T-helper 1 cell treated with Interleukin-12 subunit alpha and Interleukin-12 subunit beta and Interleukin-4 antibody, amounts not matched to agents 30 μg/mL and 1 μg/mL, for 36 hours (primary cell): ENCODE measurements at regions not wholly inside any gene's neighbourhood (a gene's known extent, or its start where the extent isn't known, plus 50 kb on each side); places are given as distances from the start of the nearest gene placed in this dataset.
"Not testable (repeated sequence)": the region's sequence is repeated elsewhere in the genome, so short reads cannot be mapped to it uniquely, and the experiment has no call there.

Experiments used
- H3K27ac Mint-ChIP-seq: one replicate; pipeline ENCODE4 v1.8.0; 2021; ENCODE audit warnings: mild to moderate bottlenecking, mixed read lengths
- H3K27me3 Mint-ChIP-seq: one replicate; pipeline ENCODE4 v1.8.0; 2021; ENCODE audit warnings: low read depth, mixed read lengths
- H3K36me3 Mint-ChIP-seq: one replicate; pipeline ENCODE4 v1.8.0; 2021; ENCODE audit warnings: low read depth, mixed read lengths
- H3K4me1 Mint-ChIP-seq: one replicate; pipeline ENCODE4 v1.8.0; 2021; ENCODE audit warnings: low read depth, mixed read lengths
- H3K4me3 Mint-ChIP-seq: one replicate; pipeline ENCODE4 v1.8.0; 2021; ENCODE audit warnings: mild to moderate bottlenecking, moderate library complexity, mixed read lengths
- H3K9me3 Mint-ChIP-seq: one replicate; pipeline ENCODE4 v1.8.0; 2021; ENCODE audit warnings: mixed read lengths

DNA sequence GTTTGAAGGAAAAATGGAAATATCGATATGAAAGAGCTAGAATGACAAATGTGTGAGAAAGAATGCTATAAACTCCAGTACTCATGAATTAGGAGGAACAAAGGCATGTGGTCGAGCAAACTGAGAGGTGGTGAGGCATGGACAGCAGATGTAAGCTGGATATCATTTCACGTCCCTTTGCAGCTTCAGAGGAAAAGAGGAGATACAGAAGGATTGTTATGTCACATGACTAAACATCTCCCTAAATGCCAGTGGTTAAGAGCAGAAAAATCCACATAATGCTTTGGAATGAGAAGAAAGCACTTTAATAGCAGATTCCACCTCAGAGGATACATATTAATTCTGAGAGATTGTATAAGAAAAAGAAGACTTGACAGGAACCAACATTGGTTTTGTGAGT, 248.7 kb downstream of the ZIC4 start:
- H3K27ac Mint-ChIP-seq = no peak overlapping the region
- H3K4me1 Mint-ChIP-seq = no peaks in the 10 kb centered on the region
- H3K9me3 Mint-ChIP-seq = peaks cover 3% of the 10 kb centered on the region
- no peak overlapping the region for H3K4me3 Mint-ChIP-seq
- H3K36me3 Mint-ChIP-seq = no peaks in the 10 kb centered on the region
- H3K27me3 Mint-ChIP-seq = no peaks in the 10 kb centered on the region

DNA sequence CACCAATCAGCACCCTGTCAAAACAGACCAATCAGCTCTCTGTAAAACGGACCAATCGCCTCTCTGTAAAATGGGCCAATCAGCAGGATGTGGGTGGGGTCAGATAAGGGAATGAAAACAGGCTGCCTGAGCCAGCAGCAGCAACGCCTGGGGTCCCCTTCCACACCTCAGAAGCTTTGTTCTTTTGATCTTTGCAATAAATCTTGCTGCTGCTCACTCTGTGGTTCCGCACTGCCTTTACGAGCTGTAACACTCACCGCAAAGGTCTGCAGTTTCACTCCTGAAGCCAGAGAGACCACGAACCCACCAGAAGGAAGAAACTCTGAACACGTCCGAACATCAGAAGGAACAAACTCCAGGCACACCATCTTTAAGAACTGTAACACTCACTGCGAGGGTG, 251.4 kb downstream of the ZIC4 start:
- H3K4me3 Mint-ChIP-seq, H3K9me3 Mint-ChIP-seq, H3K4me1 Mint-ChIP-seq, H3K27me3 Mint-ChIP-seq, H3K36me3 Mint-ChIP-seq, H3K27ac Mint-ChIP-seq: not testable (repeated sequence)

DNA sequence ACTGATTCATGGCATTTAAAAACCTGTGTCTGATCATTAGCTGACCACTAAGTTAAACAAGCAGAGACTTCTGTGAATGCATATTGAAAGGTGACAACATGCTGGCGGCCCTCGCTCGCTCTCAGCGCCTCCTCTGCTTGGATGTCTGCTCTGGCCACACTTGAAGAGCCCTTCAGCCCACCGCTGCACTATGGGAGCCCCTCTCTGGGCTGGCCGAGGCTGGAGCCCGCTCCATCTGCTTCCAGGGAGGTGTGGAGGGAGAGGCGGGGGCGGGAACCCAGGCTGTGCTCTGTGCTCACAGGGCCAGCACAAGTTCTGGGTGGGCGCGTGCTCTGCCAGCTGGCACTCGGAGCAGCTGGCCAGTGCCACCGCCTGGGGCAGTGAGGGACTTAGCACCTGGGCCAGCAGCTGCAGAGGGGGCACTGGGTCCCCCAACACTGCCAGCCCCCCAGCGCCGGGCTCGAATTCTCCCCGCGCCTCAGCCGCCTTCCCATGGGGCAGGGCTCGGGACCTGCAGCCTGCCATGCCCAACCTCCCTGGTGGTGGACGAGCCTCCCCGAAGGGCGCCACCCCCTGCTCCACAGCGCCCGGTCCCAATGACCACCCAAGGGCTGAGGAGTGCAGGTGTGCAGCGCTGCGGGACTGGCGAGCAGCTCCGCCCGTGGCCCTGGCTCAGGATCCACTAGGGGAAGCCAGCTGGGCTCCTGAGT, 252.4 kb downstream of the ZIC4 start:
- no peak overlapping the region for H3K4me3 Mint-ChIP-seq
- no peak overlapping the region for H3K27ac Mint-ChIP-seq
- peaks cover 3% of the 10 kb centered on the region for H3K9me3 Mint-ChIP-seq
- no peaks in the 10 kb centered on the region for H3K27me3 Mint-ChIP-seq
- no peaks in the 10 kb centered on the region for H3K4me1 Mint-ChIP-seq
- H3K36me3 Mint-ChIP-seq = no peaks in the 10 kb centered on the region

DNA sequence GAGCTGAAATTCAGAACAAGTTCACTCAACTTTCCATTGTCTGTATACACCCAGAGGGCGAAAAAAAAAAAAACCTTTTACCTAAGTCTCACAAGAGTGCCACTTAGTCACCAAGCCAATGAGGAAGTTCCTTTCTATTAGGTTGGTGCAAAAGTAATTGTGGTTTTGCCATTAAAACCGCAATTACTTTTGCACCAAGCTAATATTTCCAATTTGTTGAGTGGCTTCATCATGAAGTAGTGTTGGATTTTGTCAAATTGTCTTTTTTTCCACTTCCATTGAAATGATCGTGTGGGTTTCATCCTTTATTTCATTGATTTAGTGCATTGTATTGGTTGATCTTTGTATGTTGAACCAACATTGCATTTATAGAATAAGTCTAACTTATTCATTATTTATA, 253.9 kb downstream of the ZIC4 start:
- Mint-ChIP-seq H3K4me1 (no peaks in the 10 kb centered on the region), H3K27ac (no peak overlapping the region), H3K36me3 (no peaks in the 10 kb centered on the region), H3K27me3 (no peaks in the 10 kb centered on the region), H3K9me3 (peaks cover 7% of the 10 kb centered on the region), H3K4me3 (no peak overlapping the region)

DNA sequence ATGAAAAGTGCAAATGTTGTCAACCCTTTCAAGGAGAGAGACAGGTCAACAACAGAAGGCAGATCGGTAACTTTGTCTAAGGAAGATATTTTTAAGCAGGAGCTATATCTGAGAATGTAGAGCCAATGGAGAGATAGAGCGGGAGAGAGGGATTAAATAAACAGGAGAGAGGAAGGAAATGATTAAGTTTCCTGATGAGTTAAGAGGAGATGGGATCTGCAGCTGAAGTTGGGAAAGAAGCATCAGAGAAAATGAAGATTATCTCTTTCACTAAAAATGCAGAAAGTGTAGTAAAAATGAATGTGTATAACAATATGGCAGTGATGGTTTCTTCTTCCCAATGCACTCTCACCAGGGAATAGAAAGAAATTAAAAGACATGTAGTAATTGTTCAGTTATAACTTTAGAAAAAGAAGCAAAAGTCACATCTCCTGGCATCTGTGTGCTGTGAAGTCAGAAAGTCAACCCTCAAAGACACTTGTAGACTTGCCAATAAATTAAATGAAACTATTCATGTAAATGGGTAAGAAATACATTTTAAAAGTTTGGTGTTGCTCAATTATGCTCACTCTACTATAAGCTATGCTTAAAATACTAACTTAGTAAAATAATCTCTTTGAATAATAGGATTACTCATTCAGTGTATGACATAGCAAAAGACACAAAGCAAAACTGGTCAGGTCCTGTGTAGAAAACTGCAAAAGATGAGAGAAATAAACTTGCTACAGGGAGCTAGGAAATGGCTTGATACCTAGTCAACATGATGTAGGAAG, 264.6 kb downstream of the ZIC4 start:
- no peaks in the 10 kb centered on the region for H3K27me3 Mint-ChIP-seq
- H3K27ac Mint-ChIP-seq = no peak overlapping the region
- no peaks in the 10 kb centered on the region for H3K9me3 Mint-ChIP-seq
- no peak overlapping the region for H3K4me3 Mint-ChIP-seq
- no peaks in the 10 kb centered on the region for H3K4me1 Mint-ChIP-seq
- no peaks in the 10 kb centered on the region for H3K36me3 Mint-ChIP-seq

DNA sequence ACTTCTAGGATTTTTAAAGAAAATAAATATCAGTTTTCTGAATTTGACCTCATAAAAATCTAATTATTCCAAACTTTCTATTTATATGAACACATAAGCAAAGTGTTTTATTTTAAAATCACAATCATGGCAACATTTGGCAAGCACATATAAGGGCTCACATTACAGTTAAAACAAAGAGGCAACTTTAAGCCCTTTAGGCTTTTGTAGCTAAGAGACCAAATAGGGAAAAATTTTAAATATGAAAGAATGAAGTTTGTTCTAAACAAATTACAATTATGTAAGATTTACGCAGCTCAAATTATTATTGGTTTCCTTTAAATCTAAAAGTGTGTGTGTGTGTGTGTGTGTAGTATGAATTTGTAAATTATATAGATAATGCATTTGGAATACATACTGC, 267.0 kb downstream of the ZIC4 start:
- no peaks in the 10 kb centered on the region for H3K4me1 Mint-ChIP-seq
- no peaks in the 10 kb centered on the region for H3K27me3 Mint-ChIP-seq
- H3K27ac Mint-ChIP-seq = no peak overlapping the region
- no peaks in the 10 kb centered on the region for H3K36me3 Mint-ChIP-seq
- no peak overlapping the region for H3K4me3 Mint-ChIP-seq
- H3K9me3 Mint-ChIP-seq = peaks cover 2% of the 10 kb centered on the region

DNA sequence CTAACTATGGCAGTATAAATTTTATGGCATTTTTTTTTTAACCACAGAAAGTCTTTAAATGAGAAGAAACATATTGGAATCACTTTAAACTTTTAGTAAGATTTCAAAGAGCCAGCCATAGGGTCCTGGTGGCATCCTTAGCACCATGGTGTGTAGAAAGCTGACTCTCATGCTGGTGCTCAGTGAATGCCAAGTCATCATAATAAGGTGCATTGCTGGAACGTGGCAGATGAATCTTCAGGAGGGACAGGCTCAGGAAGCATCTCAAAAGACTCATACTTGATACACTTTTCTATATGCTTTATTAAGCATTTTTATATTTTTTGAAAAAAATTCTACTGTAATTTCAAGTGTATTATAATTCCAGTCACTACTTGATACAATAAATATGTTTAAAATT, 274.2 kb downstream of the ZIC4 start:
- no peak overlapping the region for H3K27ac Mint-ChIP-seq
- no peaks in the 10 kb centered on the region for H3K27me3 Mint-ChIP-seq

DNA sequence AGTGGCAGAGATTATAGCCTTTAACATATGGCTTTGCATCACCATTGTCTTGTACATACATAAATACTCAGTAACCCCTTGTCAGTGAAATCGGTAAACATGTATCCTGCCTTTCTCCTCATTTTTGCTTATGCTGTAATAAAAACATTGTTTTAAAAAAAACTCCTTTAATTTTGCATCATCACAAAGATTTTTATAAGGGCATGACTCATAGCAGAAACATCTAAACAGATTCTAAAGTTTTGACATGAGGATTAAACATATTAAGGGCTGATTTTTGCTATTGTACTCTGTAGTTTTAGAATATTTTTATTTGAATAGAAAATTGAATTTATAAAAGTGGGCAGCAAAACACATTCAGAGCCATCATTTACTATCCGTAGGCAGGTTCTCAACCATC, 275.9 kb downstream of the ZIC4 start:
- Mint-ChIP-seq H3K4me1 (no peaks in the 10 kb centered on the region), H3K4me3 (no peak overlapping the region), H3K36me3 (no peaks in the 10 kb centered on the region), H3K27ac (no peak overlapping the region), H3K27me3 (no peaks in the 10 kb centered on the region), H3K9me3 (peaks cover 8% of the 10 kb centered on the region)

More for the DNA sequence above, 274.2 kb downstream of the ZIC4 start:
- no peak overlapping the region for H3K4me3 Mint-ChIP-seq
- H3K36me3 Mint-ChIP-seq = no peaks in the 10 kb centered on the region
- H3K4me1 Mint-ChIP-seq = no peaks in the 10 kb centered on the region
- peaks cover 11% of the 10 kb centered on the region for H3K9me3 Mint-ChIP-seq

DNA sequence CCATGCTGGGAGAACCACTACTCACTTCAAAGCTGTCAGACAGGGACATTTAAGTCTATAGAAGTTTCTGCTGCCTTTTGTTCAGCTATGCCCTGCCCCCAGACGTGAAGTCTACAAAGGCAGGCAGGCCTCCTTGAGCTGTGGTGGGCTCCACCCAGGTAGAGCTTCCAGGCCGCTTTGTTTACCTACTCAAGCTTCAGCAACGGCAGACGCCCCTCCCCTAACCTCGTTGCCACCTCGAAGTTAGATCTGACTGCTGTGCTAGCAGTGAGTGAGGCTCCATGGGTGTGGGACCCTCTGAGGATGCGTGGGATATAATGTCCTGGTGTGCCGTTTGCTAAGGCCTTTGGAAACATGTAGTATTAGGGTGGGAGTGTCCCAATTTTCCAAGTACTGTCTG, 276.7 kb downstream of the ZIC4 start:
- peaks cover 8% of the 10 kb centered on the region for H3K9me3 Mint-ChIP-seq
- H3K4me1 Mint-ChIP-seq = no peaks in the 10 kb centered on the region
- no peaks in the 10 kb centered on the region for H3K36me3 Mint-ChIP-seq
- no peaks in the 10 kb centered on the region for H3K27me3 Mint-ChIP-seq
- H3K4me3 Mint-ChIP-seq = no peak overlapping the region
- no peak overlapping the region for H3K27ac Mint-ChIP-seq

DNA sequence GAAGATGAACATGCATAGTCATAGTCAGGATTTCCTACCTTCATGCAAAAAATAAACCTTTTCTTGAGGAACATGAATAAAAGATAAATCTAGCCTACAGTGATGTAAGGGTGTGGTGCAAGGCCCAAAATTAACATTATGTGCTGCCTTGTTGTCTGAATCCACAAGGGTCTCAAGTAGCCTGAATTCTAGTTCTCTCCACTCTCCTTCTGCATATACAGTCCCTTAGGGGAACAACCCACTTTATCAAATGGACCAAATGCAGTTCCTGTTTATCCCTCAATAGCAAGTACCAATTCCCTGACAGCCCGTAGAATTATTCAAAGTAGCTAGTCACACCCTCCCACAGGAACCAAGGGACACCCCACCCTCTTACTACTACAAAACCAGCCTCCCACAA, 284.0 kb downstream of the ZIC4 start:
- no peaks in the 10 kb centered on the region for H3K4me1 Mint-ChIP-seq
- no peak overlapping the region for H3K27ac Mint-ChIP-seq
- no peak overlapping the region for H3K4me3 Mint-ChIP-seq
- no peaks in the 10 kb centered on the region for H3K27me3 Mint-ChIP-seq
- H3K9me3 Mint-ChIP-seq = no peaks in the 10 kb centered on the region
- no peaks in the 10 kb centered on the region for H3K36me3 Mint-ChIP-seq

DNA sequence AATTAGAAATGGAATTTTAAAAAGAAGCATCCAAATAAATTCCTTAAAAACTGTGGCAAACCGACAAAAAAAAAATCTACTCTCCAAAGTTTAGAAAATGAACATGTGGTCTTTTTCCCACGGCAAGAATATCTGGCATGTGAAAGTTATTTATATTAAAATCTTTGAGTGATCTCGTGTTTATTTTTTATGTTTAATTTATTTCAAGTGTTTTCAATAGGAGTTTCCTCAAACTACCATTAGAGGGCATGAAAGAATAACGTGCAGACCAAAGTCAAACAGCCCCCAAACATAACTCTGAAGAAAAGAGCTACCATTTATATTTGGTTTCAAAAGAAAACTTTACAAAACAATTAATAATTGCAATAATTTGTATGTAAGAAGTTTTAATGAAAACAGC, 286.4 kb downstream of the ZIC4 start:
- no peaks in the 10 kb centered on the region for H3K4me1 Mint-ChIP-seq
- no peaks in the 10 kb centered on the region for H3K36me3 Mint-ChIP-seq
- H3K27ac Mint-ChIP-seq = no peak overlapping the region
- H3K9me3 Mint-ChIP-seq = no peaks in the 10 kb centered on the region
- H3K27me3 Mint-ChIP-seq = no peaks in the 10 kb centered on the region
- H3K4me3 Mint-ChIP-seq = no peak overlapping the region

DNA sequence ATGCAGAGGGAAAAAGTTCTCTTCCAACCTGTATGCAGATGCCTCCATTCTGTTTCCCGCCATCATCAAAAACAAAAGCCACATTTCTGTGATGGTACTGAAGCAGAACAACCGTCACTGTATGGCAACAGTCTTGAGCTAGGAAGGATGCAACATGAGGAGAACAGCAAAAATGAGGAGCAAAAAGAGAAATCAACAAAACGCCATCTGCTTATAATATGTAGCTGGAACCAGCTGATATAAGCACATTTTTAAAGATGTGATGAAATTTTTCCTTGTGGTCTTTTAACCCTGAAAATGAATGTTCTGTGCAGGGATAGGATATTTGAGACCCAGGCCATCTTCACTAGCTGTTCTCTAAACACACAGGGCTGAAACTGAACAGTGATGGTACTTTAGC, 287.0 kb downstream of the ZIC4 start:
- Mint-ChIP-seq H3K4me3 (no peak overlapping the region), H3K27me3 (no peaks in the 10 kb centered on the region), H3K36me3 (no peaks in the 10 kb centered on the region), H3K9me3 (no peaks in the 10 kb centered on the region), H3K27ac (no peak overlapping the region), H3K4me1 (no peaks in the 10 kb centered on the region)

DNA sequence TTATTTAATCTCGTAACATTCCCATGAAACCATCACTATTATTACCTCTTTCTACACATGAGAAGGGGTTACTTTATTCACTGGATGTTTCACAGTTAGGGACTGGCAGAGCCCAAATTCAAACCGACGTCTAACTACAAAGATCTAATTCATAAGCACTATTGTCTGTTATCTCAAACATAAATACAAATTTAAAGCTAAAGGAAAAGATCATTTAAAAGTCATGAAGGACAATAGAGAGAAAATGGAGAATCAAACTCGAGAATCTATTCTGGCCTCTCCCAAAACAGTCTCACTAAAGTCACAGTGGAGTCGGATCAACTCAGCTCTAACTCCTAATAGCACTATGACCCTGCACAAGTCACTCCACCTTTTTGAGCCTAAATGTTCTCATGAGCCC, 287.7 kb downstream of the ZIC4 start:
- H3K27ac Mint-ChIP-seq = no peak overlapping the region
- H3K9me3 Mint-ChIP-seq = no peaks in the 10 kb centered on the region
- no peaks in the 10 kb centered on the region for H3K4me1 Mint-ChIP-seq
- no peaks in the 10 kb centered on the region for H3K27me3 Mint-ChIP-seq
- no peak overlapping the region for H3K4me3 Mint-ChIP-seq
- no peaks in the 10 kb centered on the region for H3K36me3 Mint-ChIP-seq

DNA sequence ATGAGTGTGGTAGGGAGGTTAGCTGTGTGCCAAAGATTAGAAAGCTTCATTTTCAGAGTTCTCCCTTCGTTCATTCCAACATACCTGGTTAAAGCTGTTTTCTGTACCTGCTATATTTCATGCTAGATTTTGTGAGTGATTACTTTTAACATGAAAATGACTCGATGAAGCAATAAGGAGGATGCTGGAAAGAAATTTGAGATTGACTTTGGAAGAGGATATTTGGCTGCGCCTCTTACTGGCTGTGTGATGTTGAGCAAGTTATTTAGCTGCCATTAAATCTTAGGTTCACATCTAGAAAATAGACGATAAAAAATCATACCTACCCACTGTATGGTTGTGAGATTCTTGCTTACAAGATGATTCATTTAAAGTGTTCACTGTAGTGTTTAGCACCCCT, 288.7 kb downstream of the ZIC4 start:
- no peaks in the 10 kb centered on the region for H3K36me3 Mint-ChIP-seq
- no peak overlapping the region for H3K4me3 Mint-ChIP-seq
- H3K9me3 Mint-ChIP-seq = no peaks in the 10 kb centered on the region
- H3K27me3 Mint-ChIP-seq = no peaks in the 10 kb centered on the region
- H3K27ac Mint-ChIP-seq = no peak overlapping the region
- no peaks in the 10 kb centered on the region for H3K4me1 Mint-ChIP-seq

DNA sequence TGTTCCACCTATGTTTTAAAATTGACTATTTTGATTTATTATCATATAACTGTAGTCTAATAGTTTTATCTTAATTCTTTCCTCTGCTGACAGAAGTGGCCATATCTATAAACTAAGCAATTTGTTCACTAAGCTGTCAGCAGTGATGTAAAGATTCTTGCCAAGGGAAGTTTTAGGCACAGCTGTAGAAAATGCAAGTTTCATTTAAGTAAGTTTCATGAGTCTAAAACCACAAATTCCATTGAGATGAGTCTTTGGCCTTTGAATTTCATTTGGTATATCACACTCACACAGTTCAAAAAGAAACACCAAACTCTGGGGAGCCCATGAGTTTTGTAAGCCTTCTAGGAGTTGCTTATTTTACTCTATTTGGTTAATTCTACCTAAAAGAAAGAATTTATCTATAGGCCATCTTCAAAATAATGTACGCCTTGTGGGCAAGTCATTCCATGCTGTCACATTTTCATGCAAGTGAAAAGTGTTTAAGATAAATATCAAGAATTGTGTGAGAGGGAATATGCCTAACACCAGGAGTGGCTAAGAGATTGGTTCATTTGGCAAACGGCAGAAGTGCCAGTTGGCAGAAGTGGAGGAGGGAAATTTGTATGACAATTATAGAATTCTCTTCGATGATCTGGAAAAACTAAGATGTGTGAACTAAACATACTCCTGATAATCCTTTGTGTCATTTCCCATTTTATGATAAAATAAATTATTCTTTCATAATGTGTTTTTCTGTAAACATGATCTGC, 292.9 kb downstream of the ZIC4 start:
- H3K27ac Mint-ChIP-seq = no peak overlapping the region
- H3K4me1 Mint-ChIP-seq = no peaks in the 10 kb centered on the region
- H3K27me3 Mint-ChIP-seq = no peaks in the 10 kb centered on the region
- H3K9me3 Mint-ChIP-seq = no peaks in the 10 kb centered on the region
- no peak overlapping the region for H3K4me3 Mint-ChIP-seq
- no peaks in the 10 kb centered on the region for H3K36me3 Mint-ChIP-seq
